ENCODE measurements at regions not wholly inside any gene's neighbourhood (a gene's known extent, or its start where the extent isn't known, plus 50 kb on each side); places are given as distances from the start of the nearest gene placed in this dataset.

GRCh38 chr3:72584262-72584661 lies 264.0 kb downstream of the SHQ1 start:
- WGBS, 2 donors = 80 to 93% methylated on average over 2 of the region's 2 CpGs
- Histone ChIP-seq H3K4me3 (no peak overlapping the region), H3K36me3 (no peaks in the 10 kb centered on the region), H3K9me3 (no peaks in the 10 kb centered on the region), H3K4me1 (no peaks in the 10 kb centered on the region), H3K27me3 (no peaks in the 10 kb centered on the region), H3K27ac (no peak overlapping the region)
- ATAC-seq (ENCODE audit: low FRiP score in 2 of 2) (no peak), DNase-seq (no peak)
- TF ChIP-seq POLR2A (IDR thresholded peaks at IDR 0.05) (no peak), EP300 (IDR thresholded peaks at IDR 0.05) (no peak), POLR2AphosphoS5 (IDR thresholded peaks at IDR 0.05) (no peak)
- TF ChIP-seq, protein P1, sequence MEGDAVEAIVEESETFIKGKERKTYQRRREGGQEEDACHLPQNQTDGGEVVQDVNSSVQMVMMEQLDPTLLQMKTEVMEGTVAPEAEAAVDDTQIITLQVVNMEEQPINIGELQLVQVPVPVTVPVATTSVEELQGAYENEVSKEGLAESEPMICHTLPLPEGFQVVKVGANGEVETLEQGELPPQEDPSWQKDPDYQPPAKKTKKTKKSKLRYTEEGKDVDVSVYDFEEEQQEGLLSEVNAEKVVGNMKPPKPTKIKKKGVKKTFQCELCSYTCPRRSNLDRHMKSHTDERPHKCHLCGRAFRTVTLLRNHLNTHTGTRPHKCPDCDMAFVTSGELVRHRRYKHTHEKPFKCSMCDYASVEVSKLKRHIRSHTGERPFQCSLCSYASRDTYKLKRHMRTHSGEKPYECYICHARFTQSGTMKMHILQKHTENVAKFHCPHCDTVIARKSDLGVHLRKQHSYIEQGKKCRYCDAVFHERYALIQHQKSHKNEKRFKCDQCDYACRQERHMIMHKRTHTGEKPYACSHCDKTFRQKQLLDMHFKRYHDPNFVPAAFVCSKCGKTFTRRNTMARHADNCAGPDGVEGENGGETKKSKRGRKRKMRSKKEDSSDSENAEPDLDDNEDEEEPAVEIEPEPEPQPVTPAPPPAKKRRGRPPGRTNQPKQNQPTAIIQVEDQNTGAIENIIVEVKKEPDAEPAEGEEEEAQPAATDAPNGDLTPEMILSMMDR (IDR thresholded peaks at IDR 0.05) = no peak

DNA sequence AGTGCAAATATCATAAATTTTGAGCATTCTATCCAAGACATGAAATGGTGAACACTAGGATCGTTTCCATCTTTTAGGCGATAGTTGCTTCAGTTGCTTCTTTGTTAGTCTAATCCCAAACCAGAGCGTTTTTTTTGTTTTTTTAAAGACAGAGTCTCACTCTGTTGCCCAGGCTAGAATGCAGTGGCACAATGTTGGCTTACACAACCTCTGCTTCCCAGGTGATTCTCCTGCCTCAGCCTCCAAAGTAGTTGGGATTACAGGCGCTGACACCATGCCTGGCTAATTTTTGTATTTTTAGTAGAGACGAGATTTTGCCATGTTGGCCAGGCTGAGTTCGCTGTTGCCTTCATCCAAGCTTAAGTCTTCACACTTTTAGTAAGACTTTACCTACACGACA lies 265.3 kb downstream of the SHQ1 start:
- ATAC-seq (ENCODE audit: low FRiP score in 2 of 2) (no peak), DNase-seq (no peak)
- Histone ChIP-seq H3K4me1 (no peaks in the 10 kb centered on the region), H3K4me3 (no peak overlapping the region), H3K27ac (no peak overlapping the region), H3K9me3 (no peaks in the 10 kb centered on the region), H3K36me3 (no peaks in the 10 kb centered on the region), H3K27me3 (no peaks in the 10 kb centered on the region)
- WGBS, 2 donors = 95% methylated on average over 7 of the region's 7 CpGs
- no peak for TF ChIP-seq POLR2A (IDR thresholded peaks at IDR 0.05)
- TF ChIP-seq POLR2AphosphoS5 (IDR thresholded peaks at IDR 0.05) = no peak
- no peak for TF ChIP-seq EP300 (IDR thresholded peaks at IDR 0.05)
- TF ChIP-seq, protein P1 (IDR thresholded peaks at IDR 0.05) = no peak

- DNase-seq = no peak
Measured at GRCh38 chr3:72582211-72582878, 265.9 kb downstream of the SHQ1 start.

DNA sequence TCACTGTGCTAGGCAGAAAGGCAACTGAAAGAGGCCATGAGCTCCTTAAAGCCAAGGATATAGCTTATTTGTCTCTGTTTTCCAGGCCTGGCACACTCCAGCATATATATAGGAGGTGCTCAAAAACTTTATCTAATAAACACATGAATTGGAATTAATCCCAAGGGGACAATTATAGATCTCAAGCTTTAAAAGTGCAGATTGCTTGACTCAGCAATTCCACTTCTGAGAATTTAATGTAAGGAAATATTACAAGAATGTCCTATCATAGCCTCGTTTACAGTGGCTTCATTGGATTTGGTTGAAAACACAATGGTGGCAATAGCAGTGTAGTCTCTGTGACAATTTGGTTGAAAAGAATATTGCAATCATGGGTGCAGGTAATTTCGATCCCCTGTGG lies 267.3 kb downstream of the SHQ1 start:
- DNase-seq (no peak), ATAC-seq (ENCODE audit: low FRiP score in 2 of 2) (no peak)
- H3K4me3 ChIP-seq = no peak overlapping the region
- H3K27ac ChIP-seq = no peak overlapping the region
- WGBS, 2 donors = 87 to 88% methylated on average over 2 of the region's 2 CpGs
- H3K4me1 ChIP-seq = no peaks in the 10 kb centered on the region
- no peaks in the 10 kb centered on the region for H3K36me3 ChIP-seq
- no peaks in the 10 kb centered on the region for H3K9me3 ChIP-seq
- no peak for TF ChIP-seq POLR2AphosphoS5 (IDR thresholded peaks at IDR 0.05)
- TF ChIP-seq EP300 (IDR thresholded peaks at IDR 0.05) = no peak
- no peak for TF ChIP-seq POLR2A (IDR thresholded peaks at IDR 0.05)
- TF ChIP-seq, protein P1 (IDR thresholded peaks at IDR 0.05) = no peak
- no peaks in the 10 kb centered on the region for H3K27me3 ChIP-seq

More at GRCh38 chr3:72582211-72582878, 265.9 kb downstream of the SHQ1 start:
- H3K4me1 ChIP-seq = no peaks in the 10 kb centered on the region
- H3K27me3 ChIP-seq = no peaks in the 10 kb centered on the region
- ATAC-seq (ENCODE audit: low FRiP score in 2 of 2) = no peak
- H3K9me3 ChIP-seq = no peaks in the 10 kb centered on the region
- 75 to 76% methylated on average over 6 of the region's 6 CpGs for WGBS, 2 donors
- H3K4me3 ChIP-seq = no peak overlapping the region
- H3K36me3 ChIP-seq = no peaks in the 10 kb centered on the region
- no peak overlapping the region for H3K27ac ChIP-seq
- TF ChIP-seq POLR2A (IDR thresholded peaks at IDR 0.05) (no peak), POLR2AphosphoS5 (IDR thresholded peaks at IDR 0.05) (no peak), EP300 (IDR thresholded peaks at IDR 0.05) (no peak)
- TF ChIP-seq, protein P1 (IDR thresholded peaks at IDR 0.05) = no peak

DNA sequence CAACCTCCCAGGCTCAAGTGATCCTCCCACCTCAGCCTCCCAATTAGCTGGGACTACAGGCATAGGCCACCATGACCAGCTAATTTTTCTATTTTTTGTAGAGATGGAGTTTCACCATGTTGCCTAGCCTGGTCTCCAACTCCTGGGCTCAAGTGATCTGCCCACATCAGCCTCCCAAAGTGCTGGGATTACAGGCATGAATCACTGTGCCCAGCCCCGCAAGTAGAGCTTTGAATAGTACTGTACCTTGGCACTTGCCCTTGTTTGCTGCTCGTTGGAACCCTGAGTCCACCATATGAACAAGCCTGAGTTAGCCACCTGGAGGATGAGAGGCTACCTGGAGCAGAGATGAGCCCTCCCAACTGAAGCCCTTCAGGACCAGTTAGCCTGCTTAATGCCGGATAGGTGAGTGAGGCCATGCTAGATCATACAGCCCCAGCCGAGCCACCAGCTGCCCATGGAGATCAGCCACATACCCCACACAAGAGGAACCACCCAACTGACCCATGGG lies 267.9 kb downstream of the SHQ1 start:
- no peaks in the 10 kb centered on the region for H3K9me3 ChIP-seq
- no peak overlapping the region for H3K27ac ChIP-seq
- no peak for DNase-seq
- H3K4me1 ChIP-seq = no peaks in the 10 kb centered on the region
- H3K4me3 ChIP-seq = no peak overlapping the region
- TF ChIP-seq EP300 (IDR thresholded peaks at IDR 0.05) (no peak), POLR2AphosphoS5 (IDR thresholded peaks at IDR 0.05) (no peak), POLR2A (IDR thresholded peaks at IDR 0.05) (no peak)
- TF ChIP-seq, protein P1 (IDR thresholded peaks at IDR 0.05) = no peak
- no peaks in the 10 kb centered on the region for H3K36me3 ChIP-seq
- ATAC-seq (ENCODE audit: low FRiP score in 2 of 2) = no peak
- WGBS, 2 donors = 67 to 83% methylated on average over 3 to 4 of the region's 4 CpGs
- H3K27me3 ChIP-seq = no peaks in the 10 kb centered on the region
